CD4-positive, alpha-beta T cell treated with Interleukin-21 for 1 hour (primary cell): ENCODE measurements at regions not wholly inside any gene's neighbourhood (a gene's known extent, or its start where the extent isn't known, plus 50 kb on each side); places are given as distances from the start of the nearest gene placed in this dataset.
"Not testable (repeated sequence)": the region's sequence is repeated elsewhere in the genome, so short reads cannot be mapped to it uniquely, and the experiment has no call there.

Source experiments
- DNase-seq: peaks from one replicate; pipeline ENCODE4 v3.0.0-alpha.2; 2020

DNA sequence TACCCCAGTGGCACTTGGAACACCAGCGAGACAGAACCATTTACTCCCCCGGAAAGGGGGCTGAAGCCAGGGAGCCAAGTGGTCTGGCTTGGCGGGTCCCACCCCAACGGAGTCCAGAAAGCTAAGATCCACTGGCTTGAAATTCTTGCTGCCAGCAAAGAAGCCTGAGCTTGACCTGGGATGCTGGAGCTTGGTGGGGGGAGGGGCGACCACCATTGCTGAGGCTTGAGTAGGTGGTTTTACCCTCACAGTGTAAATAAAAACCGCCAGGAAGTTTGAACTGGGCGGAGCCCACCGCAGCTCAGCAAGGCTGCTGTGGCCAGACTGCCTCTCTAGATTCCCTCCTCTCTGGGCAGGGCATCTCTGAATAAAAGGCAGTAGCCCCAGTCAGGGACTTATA, 62.8 kb downstream of the RPS24 start:
- DNase-seq, result not testable (repeated sequence)

DNA sequence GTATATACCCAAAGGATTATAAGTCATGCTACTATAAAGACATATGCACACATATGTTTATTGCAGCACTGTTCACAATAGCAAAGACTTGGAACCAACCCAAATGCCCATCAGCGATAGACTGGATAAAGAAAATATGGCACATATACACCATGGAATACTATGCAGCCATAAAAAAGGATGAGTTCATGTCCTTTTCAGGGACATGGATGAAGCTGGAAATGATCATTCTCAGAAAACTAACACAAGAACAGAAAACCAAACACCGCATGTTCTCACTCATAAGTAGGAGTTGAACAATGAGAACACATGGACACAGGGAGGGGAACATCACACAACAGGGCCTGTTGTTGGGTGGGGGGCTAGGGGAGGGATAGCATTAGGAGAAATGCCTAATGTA, 68.9 kb downstream of the RPS24 start:
- not testable (repeated sequence) for DNase-seq

DNA sequence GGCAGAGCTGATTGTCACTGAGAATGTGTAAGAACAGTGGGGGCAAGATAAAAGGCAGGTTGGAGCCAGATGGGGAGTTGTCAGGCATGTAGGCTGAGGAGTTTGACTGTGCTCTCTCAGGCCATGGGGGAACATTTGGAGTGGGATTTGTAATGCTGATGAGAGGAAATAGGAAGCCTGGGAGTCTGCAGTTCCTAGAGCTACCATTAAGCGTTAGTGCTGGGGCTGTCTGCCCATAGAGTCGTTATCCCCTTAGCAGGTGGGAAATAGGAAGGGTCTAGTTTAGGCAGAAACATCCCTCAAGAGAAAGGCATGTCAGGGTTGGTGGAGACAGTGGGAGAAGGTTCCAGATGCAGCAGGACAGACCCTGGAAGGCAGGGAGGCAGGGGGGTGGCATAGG, 75.5 kb downstream of the RPS24 start:
- DNase-seq, result no peak

DNA sequence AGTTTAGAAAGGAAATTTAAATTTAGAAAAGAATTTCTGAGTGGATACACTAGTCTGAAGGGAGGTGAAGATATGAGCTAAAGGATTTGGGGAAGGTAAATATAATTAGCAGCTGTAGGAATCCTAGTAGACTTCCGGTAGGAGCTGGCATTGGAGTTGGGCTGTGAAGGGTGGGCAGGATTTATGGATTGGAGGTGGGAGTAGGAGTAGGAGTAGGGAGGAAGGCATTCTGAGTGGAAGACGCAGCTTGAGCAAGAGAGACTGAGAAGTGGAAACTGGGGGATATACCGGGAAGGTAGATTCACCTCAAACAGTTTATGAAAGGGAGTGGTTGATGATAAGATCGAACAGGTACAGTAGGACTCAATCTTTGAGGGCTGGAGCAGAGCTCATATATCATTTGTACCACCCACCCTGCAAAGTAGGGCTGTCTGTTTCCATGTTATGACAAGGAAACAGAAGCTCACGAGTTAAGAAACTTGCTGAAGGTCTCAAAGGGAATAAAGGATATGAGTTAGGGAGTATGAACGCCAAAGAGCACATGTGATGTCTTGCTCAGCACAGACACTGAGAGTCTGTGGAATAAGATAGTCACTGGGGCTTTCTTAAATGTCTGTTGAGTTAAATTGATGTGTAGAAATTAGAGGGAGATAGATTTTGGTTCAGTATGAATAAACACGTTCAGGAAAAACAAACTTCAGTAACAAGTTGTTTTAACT, 81.6 kb downstream of the RPS24 start:
- DNase-seq, result no peak

DNA sequence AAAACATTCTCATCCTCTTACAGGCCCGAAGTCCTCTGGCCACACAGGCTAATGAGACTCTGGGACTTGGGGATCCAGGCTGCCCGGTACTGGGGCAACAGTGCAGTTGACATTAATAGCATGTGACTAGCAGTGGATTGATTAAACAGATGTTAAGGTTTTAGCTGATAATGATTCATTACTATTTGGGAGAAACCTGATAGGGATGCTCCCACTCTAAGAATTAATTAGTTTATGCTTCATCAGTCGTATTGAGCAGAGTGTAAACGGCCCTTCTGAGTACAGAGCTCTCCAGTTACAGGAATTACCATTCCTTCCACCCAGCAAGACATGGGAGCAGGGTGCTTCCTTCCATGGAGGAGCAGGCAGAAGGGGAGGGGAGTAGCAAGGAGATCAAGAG, 82.7 kb downstream of the RPS24 start:
- no peak for DNase-seq

DNA sequence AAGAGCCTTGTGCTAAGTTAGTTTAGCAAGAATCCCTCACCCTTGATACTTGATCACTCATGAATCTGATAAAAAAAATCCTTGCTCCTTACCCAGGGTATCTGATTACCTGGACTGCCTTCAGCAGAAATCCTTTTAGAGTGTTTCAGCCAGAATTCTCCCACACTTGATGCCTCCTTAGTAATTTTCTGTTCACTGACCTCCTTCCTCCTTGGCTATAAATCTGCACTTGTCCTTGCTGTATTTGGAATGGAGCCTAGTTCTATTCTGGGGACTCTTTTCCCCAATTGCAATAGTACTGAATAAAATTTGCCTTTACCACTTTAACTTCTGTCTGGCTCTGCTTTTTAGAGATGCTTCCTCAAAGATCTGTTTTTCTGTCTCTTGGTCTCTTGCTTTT, 84.9 kb downstream of the RPS24 start:
- no peak for DNase-seq

DNA sequence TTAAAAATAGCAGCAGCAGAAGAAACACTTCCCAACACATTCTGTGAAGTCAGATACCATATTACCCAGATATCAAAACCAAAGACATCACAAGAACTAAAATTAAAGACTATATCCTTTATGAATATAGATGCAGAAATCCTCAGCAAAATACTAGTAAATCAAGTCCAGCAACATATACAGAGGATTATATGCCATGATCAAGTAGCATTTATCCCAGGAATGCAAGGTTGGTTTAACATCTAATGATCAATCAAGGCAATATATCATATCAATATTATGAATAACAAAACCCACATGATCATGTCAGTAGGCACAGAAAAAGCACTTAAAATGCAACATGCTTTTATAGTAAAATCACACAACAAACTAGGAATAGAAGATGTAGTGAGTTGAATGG, 88.1 kb downstream of the RPS24 start:
- no peak for DNase-seq

DNA sequence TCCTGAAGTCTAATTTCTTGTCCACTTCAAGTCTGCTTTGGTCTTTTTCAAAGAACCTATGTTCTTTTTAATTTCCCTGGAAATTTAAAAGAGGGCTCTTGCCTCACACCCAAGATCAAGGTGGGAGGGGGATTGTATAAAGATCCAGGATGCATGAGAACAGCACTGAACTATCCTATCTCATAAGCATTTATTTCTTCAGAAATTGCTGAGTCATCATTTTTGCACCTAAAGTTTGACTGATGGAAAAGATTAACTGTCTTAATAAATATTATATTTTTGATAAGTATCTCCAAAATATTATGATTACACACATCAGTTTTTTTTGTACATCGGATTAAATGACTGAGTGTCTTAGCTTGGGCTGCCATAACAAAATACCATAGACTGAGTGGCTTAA, 90.5 kb downstream of the RPS24 start:
- DNase-seq, result no peak

DNA sequence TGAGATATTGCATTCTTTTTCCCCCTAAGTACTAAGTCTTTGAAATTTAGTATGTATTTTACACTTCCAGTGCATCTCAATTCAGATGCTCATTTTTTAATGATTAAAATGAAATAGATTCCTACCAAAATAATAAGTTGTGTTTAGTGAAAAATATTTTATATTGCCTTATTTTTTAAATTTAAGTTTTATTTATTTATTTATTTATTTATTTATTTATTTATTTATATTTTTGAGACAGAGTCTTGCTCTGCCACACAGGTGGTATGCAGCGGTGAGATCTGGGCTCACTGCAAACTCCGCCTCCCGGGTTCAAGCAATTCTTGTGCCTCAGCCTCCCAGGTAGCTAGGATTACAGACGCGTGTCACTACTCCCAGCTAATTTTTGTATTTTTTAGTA, 95.5 kb downstream of the RPS24 start:
- DNase-seq, result no peak

DNA sequence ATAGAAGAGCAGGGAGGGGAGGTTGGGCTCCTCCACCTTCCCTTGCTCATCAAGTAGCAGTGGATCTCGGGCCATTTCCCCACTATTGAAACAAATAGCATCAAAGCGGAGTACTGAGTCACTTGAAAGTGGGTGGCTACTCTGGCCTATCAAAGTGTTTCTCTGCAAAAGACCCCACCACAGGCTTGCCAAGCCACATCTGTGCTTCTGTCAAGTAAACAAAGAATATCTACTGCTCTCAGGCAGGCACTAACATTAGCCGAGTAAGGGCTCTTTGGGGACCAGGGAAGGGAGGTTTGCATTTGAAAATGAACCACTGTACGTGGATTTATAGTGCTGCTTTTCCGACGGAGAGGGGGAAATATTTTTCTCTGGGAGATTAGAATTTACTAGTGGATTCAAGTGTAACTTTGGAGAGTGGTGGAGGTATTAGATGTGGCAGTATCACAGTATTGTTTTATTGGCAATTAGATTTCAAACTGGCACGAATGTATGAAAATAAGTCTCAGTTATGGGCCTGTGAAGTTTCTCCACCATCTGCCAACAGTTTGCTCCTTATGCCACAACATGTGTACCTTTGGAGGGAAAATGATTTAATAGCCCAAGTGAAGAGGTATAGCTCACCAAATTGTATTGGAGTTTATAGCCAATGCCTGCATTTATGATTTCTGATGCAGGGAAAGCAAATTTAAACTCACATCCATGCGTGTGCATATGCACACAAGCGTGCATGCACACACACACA, 97.5 kb downstream of the RPS24 start:
- DNase-seq, result no peak

DNA sequence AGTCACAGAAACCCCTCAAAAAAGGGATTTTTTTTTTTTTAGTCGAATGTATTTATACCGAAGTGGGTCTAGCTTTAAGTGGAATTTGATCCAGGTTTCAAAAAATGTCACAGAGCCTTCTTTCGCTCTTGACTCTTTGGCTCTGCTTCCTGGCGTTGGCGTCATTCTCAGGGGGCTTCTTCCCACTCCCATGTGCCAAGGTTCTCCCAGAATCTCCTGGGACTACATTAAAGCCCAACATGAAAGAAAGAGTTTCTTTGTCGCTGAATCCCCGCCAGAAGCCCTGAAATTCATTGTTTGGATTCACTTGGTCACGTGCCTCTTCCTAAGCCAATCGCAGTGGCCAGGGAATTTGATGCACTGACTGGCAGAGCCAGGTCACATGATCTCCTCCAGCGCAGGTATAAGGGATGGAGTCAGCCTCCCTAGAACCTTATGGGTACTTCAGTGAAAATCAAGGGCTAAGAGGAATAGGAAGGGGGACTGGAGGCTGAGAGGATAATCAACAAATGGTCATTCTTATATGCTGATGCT, 101.2 kb downstream of the RPS24 start:
- no peak for DNase-seq

DNA sequence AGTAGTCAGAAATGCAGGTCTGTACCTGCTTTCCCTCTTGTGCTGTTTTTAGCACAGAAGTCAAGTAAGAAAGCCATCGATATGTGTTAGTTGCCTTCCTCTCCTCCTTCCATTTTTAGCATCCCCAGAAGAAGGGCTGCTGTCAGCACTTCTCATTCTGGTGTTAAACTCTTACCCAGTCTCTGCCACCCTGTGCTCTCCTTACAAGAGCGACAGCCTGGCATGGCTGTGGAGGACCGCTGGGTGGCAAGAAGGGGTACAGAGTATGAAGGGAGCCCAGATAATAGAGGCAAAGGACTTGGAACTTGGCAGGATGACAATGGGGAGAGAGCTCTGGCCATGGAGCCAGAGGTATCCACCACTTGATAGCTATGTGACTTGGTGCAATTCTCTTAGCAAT, 103.5 kb downstream of the RPS24 start:
- no peak for DNase-seq

DNA sequence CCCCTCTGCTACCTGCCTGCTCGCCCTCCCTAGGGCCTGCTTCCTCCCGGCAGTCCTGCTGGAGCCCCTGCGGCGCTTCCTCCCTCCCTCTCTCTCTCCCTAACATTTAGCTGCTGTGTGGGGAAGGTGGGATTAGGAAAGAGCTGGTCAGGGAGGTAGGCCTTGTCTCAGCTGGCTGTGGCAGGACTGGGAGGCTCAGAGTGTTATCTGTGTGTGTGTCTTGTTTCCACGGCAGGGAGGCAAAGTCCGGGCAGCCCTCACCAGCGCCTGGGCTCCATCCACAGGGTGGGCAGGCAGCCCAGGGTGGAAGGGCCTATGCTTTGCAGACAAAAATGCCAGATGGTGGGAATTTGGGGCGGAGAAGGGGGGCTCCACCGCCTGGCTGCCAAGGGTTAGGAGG, 105.7 kb downstream of the RPS24 start:
- no peak for DNase-seq

DNA sequence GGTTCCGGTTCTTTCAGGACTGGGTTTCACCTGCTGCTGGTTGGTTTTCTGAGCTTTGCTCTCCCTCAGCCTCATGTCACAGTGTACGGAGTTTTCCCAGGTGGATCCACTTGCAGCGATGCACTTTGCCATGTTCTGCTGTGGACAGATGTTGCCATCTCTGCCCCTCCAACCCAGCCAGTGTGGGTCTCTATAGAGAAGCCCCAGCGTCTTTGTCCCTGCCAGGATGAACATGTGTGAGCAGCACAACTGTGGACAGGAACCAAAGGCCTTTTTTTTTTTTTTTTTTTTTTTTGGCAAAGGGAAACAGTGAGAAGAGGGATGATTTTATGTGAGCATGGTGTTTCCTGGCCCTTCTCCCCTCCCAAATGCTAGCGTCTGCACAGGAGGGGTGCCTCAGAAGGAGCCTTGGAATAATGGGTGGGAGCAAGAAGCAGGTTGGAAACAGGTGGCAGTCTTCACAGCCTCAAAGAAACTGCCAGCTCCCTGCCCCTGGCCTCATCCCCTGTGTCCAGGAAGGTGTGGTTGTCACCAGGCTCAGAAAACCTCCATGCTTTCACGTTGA, 106.5 kb downstream of the RPS24 start:
- no peak for DNase-seq

DNA sequence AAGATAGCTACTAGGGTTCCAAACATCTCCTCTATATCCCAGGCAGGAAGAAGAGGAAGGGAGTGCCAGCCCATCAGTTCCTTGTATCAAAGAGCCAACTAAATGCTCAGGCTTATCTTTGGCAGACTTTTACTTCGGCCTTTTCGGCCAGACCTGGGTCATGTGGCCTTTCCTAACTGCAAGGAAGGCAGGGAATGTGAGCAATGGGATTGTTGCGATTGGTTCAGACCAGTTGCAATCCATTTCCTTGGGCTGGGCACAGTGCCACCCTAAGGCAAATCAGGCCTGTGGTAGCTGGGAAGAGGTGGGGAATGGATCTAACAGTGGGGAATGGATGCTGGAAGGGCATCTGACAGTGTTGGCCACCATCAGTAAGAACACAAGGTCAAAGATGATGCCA, 109.9 kb downstream of the RPS24 start:
- no peak for DNase-seq

DNA sequence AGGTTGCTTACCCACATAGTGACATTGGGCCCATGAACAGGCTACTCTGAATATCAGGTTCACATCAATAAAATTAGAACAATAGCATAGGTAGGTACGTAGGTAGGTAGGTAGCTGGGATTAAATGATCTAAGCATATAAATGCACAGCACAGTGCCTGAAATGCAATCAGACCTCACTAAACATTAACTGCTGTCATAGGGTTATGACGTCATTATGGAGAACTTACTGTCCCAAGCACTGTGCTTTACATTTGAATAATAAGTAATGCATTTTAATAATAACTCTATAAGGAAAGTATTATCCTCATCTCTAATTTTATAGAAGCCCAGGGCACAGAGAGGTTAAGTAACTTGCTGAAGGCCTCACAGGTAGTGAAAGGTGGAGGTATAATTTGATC, 112.5 kb downstream of the RPS24 start:
- DNase-seq, result no peak

DNA sequence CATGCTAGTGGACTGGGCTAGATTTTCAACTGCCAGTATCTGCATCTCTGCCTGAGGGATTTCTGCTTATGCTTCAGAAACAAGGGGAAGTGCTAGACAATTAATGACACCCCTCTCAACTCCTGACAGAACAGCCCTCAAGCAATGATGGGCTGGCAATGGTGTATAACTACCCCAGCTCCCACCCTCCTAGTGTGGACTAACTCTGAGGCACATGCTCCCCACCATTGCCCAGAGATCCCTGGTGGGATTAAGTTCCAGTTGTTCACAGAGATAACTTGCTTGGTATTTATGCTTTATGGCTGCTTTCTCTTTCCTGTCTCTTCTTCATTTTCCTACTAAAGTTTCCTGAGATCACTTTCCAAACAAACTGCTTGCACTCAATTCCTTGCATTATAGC, 113.5 kb downstream of the RPS24 start:
- DNase-seq, result no peak

DNA sequence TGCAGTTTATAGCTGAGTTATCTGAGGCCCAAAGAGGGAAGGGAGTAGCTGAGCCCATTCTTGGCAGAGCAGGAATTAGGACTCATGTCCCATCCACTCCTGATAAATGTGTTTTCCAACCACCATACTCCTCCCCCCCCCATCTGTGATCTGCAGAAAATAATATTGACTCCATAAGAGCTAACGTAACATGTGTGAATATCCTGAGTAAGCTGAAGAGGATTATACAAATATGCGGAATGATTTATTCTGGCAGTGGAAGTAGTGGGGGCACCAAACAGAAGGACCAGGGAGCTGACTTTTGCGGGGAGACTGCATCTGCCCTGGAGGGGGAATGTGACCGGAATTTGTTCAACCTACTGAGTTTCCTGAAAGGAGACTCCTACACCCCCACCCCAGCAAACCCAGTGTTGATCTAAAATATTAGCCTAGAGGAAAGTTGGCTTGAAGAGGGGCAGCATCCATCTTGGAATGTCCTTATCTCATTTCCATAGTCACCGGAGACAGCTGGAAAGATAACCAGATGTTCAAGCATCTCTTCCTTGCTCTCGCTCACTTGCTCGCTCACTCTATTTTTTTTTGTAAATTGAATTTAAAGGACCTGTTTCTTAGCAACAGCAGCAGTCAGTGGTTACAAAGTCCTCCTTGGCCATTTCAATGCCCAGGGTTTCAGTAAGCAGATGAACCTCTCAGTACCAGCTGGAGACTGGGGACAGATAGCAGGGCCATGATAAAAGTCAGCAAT, 114.7 kb downstream of the RPS24 start:
- DNase-seq, result no peak

DNA sequence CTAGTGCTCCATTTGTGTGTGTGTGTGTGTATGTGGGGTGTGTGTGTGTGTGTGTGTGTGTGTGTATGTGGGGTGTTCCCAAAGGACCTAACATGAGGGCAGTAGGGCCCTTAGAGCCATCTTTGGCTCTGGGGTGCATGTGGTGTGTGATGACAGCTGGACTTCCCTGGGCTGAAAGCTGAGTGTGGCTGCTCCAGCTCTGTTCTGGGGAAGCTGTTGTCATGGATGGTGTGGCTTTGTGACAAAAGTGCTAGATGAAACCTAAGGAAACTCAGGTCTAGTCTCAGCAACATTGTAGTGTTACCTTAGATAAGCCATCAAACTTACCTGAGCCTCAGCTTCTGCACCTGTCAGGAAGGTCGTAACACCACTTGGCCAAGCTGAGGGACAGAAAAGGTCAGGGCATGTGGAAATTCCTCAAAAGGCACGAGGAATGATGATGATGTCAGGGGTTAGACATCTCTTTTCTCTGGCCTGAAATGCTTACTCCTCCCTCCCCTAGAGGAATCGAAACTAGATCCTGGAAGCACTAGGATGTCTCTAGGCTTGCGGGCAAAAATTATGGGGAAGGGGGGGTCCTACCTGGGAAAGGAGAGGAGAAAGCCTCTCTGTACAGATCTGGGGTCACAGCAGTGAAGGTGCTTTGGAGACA, 115.4 kb downstream of the RPS24 start:
- no peak for DNase-seq

DNA sequence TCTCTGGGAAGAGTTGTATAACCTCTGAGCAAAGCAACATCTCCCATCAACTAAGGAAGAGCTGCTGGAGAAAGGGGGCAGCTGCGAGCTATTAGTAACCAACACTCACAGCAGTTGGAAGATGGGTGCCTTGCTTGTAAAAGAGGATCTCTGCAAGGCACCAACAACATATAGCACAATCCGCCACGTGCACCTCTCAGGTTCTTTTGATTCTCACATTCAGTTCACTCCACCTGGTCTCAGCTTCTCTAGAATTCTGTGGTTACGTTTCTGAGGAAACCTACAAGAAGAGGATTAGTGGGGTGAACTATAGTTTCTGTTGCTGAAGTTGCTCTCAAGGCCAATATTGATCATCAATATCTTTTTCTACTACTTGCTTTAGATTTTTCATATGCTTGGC, 117.1 kb downstream of the RPS24 start:
- DNase-seq, result no peak

DNA sequence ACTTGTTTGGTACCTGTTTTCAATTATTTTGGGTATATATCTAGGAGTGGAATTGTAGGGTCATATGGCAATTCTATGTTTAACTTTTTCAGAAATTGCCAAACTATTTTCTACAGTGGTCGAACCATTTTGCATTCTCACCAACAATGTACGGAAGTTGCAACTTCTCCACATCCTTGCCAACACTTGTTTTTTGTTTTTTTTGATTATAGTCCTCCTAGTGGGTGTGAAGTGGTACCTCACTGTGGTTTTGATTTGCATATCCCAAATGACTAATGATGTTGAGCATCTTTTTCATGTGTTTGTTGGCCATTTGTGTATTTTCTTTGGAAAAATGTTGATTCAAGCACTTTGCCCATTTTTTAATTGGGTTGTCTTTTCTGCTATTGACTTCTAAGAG, 122.1 kb downstream of the RPS24 start:
- DNase-seq, result no peak

DNA sequence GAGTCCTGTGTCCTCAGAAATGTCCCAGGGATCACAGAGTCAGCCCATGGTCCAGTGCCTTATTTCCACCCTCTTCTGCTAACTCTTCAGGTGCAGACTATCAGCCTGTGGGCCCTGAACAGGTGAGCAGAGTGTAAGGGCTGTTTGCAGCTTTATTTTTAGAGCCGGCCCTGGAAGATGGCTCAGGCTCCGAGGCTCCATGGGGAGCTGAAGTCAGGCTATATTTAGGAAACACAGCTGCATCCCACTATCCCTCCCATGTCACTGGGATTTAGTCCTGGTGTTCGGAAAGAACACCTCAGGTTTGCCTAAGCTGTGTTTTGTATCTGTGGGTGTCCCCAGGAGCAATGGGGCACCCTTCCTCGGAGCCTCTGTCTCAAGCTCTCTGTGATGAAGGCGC, 126.9 kb downstream of the RPS24 start:
- DNase-seq, result no peak

DNA sequence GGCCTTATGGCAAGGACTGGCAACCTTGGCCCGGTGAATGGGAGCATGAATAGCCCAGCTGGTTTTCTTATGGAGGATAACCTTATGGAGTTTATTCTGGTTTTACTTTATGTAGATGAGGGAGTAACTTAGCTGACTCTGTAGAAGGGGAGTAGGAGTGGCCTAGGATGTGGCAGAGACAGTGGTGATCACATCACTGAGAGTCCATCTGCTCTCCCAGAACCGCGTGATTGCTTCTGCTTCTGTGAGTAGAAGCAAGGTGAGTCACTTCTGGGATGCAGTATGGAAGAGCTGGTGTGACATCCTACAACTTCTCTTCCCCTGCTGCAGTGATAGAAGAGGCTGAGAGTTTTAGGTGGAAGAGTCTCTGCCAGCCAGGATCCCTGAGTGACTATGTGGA, 129.2 kb downstream of the RPS24 start:
- DNase-seq, result no peak
